ENCODE measurements at regions not wholly inside any gene's neighbourhood (a gene's known extent, or its start where the extent isn't known, plus 50 kb on each side); places are given as distances from the start of the nearest gene placed in this dataset.

GRCh38 chr1:65049941-65050713 is 83.8 kb upstream of the JAK1 start:
- H3K27me3 Mint-ChIP-seq, result no peaks in the 10 kb centered on the region
- peak overlapping the region; percentile 56 for H3K27ac Mint-ChIP-seq
- peaks cover 54% of the 10 kb centered on the region for H3K4me1 Mint-ChIP-seq (ENCODE audit: low read depth)
- no peaks in the 10 kb centered on the region for H3K36me3 Mint-ChIP-seq
- H3K9me3 Mint-ChIP-seq (ENCODE audit: low read depth), result no peaks in the 10 kb centered on the region
- peak overlapping the region; percentile 73 for H3K4me3 Mint-ChIP-seq

GRCh38 chr1:65050735-65051134 is 84.4 kb upstream of the JAK1 start:
- peaks cover 48% of the 10 kb centered on the region for H3K4me1 Mint-ChIP-seq (ENCODE audit: low read depth)
- no peaks in the 10 kb centered on the region for H3K9me3 Mint-ChIP-seq (ENCODE audit: low read depth)
- H3K4me3 Mint-ChIP-seq, result peak overlapping the region; percentile 24
- H3K27me3 Mint-ChIP-seq, result no peaks in the 10 kb centered on the region
- H3K36me3 Mint-ChIP-seq, result peaks cover 4% of the 10 kb centered on the region
- H3K27ac Mint-ChIP-seq, result peak overlapping the region; percentile 30

- no peak overlapping the region for H3K4me3 Mint-ChIP-seq
- peaks cover 13% of the 10 kb centered on the region for H3K36me3 Mint-ChIP-seq
- no peaks in the 10 kb centered on the region for H3K27me3 Mint-ChIP-seq
- H3K27ac Mint-ChIP-seq, result peak overlapping the region; percentile 24
- H3K4me1 Mint-ChIP-seq (ENCODE audit: low read depth), result peaks cover 45% of the 10 kb centered on the region
- H3K9me3 Mint-ChIP-seq (ENCODE audit: low read depth), result no peaks in the 10 kb centered on the region
Observed at GRCh38 chr1:65054481-65054880, 88.1 kb upstream of the JAK1 start.

- peaks cover 45% of the 10 kb centered on the region for H3K4me1 Mint-ChIP-seq (ENCODE audit: low read depth)
- H3K9me3 Mint-ChIP-seq (ENCODE audit: low read depth), result no peaks in the 10 kb centered on the region
- no peak overlapping the region for H3K4me3 Mint-ChIP-seq
- H3K36me3 Mint-ChIP-seq, result peaks cover 13% of the 10 kb centered on the region
- no peaks in the 10 kb centered on the region for H3K27me3 Mint-ChIP-seq
- peak overlapping the region; percentile 28 for H3K27ac Mint-ChIP-seq
Observed at GRCh38 chr1:65055747-65056146, 89.4 kb upstream of the JAK1 start.

- Mint-ChIP-seq H3K27ac (peak overlapping the region; percentile 43), H3K36me3 (peaks cover 13% of the 10 kb centered on the region), H3K4me3 (no peak overlapping the region), H3K4me1 (ENCODE audit: low read depth) (peaks cover 43% of the 10 kb centered on the region), H3K27me3 (no peaks in the 10 kb centered on the region), H3K9me3 (ENCODE audit: low read depth) (no peaks in the 10 kb centered on the region)
Observed at GRCh38 chr1:65056234-65056633, 89.9 kb upstream of the JAK1 start.

- Mint-ChIP-seq H3K36me3 (peaks cover 13% of the 10 kb centered on the region), H3K4me3 (no peak overlapping the region), H3K9me3 (ENCODE audit: low read depth) (no peaks in the 10 kb centered on the region), H3K27me3 (no peaks in the 10 kb centered on the region), H3K27ac (peak overlapping the region; percentile 11), H3K4me1 (ENCODE audit: low read depth) (peaks cover 40% of the 10 kb centered on the region)
Observed at GRCh38 chr1:65056866-65057265, 90.5 kb upstream of the JAK1 start.

GRCh38 chr1:65059930-65060538 is 88.0 kb upstream of the AK4 start:
- no peaks in the 10 kb centered on the region for H3K9me3 Mint-ChIP-seq (ENCODE audit: low read depth)
- no peaks in the 10 kb centered on the region for H3K27me3 Mint-ChIP-seq
- peaks cover 62% of the 10 kb centered on the region for H3K4me1 Mint-ChIP-seq (ENCODE audit: low read depth)
- H3K4me3 Mint-ChIP-seq, result no peak overlapping the region
- peak overlapping the region; percentile 41 for H3K27ac Mint-ChIP-seq
- peaks cover 17% of the 10 kb centered on the region for H3K36me3 Mint-ChIP-seq

- Mint-ChIP-seq H3K36me3 (peaks cover 7% of the 10 kb centered on the region), H3K4me1 (ENCODE audit: low read depth) (peaks cover 73% of the 10 kb centered on the region), H3K4me3 (no peak overlapping the region), H3K27ac (peak overlapping the region; percentile 16), H3K9me3 (ENCODE audit: low read depth) (no peaks in the 10 kb centered on the region), H3K27me3 (no peaks in the 10 kb centered on the region)
Observed at GRCh38 chr1:65062339-65062738, 85.7 kb upstream of the AK4 start.

GRCh38 chr1:65063025-65063424 is 85.0 kb upstream of the AK4 start:
- Mint-ChIP-seq H3K9me3 (ENCODE audit: low read depth) (no peaks in the 10 kb centered on the region), H3K27me3 (no peaks in the 10 kb centered on the region), H3K36me3 (peaks cover 4% of the 10 kb centered on the region), H3K4me1 (ENCODE audit: low read depth) (peaks cover 71% of the 10 kb centered on the region), H3K4me3 (peak overlapping the region; percentile 30), H3K27ac (peak overlapping the region; percentile 16)

GRCh38 chr1:65064981-65065380 is 83.0 kb upstream of the AK4 start:
- H3K27ac Mint-ChIP-seq, result peak overlapping the region; percentile 94
- no peaks in the 10 kb centered on the region for H3K27me3 Mint-ChIP-seq
- H3K4me3 Mint-ChIP-seq, result peak overlapping the region; percentile 94
- H3K36me3 Mint-ChIP-seq, result peaks cover 4% of the 10 kb centered on the region
- H3K4me1 Mint-ChIP-seq (ENCODE audit: low read depth), result peaks cover 73% of the 10 kb centered on the region
- H3K9me3 Mint-ChIP-seq (ENCODE audit: low read depth), result no peaks in the 10 kb centered on the region

GRCh38 chr1:65065524-65066418 is 82.2 kb upstream of the AK4 start:
- Mint-ChIP-seq H3K4me1 (ENCODE audit: low read depth) (peaks cover 73% of the 10 kb centered on the region), H3K4me3 (peak overlapping the region; percentile 94), H3K9me3 (ENCODE audit: low read depth) (no peaks in the 10 kb centered on the region), H3K36me3 (peaks cover 4% of the 10 kb centered on the region), H3K27ac (peak overlapping the region; percentile 94), H3K27me3 (no peaks in the 10 kb centered on the region)

- Mint-ChIP-seq H3K27ac (peak overlapping the region; percentile 94), H3K27me3 (no peaks in the 10 kb centered on the region), H3K4me3 (peak overlapping the region; percentile 94), H3K9me3 (ENCODE audit: low read depth) (no peaks in the 10 kb centered on the region), H3K4me1 (ENCODE audit: low read depth) (peaks cover 72% of the 10 kb centered on the region), H3K36me3 (peaks cover 4% of the 10 kb centered on the region)
Observed at GRCh38 chr1:65066419-65066765, 81.6 kb upstream of the AK4 start.

GRCh38 chr1:65066766-65067490 is 81.1 kb upstream of the AK4 start:
- peaks cover 68% of the 10 kb centered on the region for H3K4me1 Mint-ChIP-seq (ENCODE audit: low read depth)
- H3K36me3 Mint-ChIP-seq, result peaks cover 4% of the 10 kb centered on the region

GRCh38 chr1:65067491-65068201 is 80.4 kb upstream of the AK4 start:
- Mint-ChIP-seq H3K4me3 (peak overlapping the region; percentile 98), H3K4me1 (ENCODE audit: low read depth) (peaks cover 61% of the 10 kb centered on the region), H3K27ac (peak overlapping the region; percentile 100), H3K36me3 (peaks cover 4% of the 10 kb centered on the region), H3K27me3 (no peaks in the 10 kb centered on the region), H3K9me3 (ENCODE audit: low read depth) (no peaks in the 10 kb centered on the region)

More at GRCh38 chr1:65066766-65067490, 81.1 kb upstream of the AK4 start:
- Mint-ChIP-seq H3K27me3 (no peaks in the 10 kb centered on the region), H3K9me3 (ENCODE audit: low read depth) (no peaks in the 10 kb centered on the region), H3K4me3 (peak overlapping the region; percentile 94), H3K27ac (peak overlapping the region; percentile 94)

Data from activated naive CD8-positive, alpha-beta T cell (primary cell).